ENCODE measurements at regions not wholly inside any gene's neighbourhood (a gene's known extent, or its start where the extent isn't known, plus 50 kb on each side); places are given as distances from the start of the nearest gene placed in this dataset.

DNA sequence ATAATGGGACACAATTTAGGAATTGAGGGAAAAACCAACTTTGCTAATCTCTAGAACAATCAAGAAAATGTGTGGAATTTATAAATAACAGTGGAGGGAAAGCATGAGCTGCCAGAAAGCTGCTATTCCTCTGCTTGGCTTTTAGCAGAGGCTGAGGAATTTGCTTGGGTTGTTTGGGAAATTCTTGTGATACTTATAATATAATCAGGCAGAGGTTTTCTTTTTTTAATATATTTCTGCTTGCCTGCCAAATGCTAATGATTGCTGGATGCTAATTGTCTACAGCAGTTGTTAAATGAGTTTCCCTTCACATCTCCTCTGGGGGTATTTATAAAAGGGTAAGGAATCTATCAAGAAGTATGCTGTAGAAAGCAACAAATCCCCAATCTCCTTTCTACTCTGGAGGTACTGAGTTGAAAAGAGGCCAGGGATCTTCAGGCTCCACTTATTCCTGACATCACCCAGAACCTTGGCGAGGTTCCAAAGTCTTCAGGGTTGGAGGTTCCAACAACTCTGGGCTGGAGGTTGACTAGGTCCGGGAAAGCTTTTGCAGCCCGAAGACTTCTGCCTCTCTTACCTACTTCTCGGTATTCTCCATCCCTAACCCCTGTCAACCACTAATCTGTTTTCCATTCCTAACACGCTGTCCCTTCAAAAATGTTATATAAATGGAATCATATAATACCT, 60.4 kb upstream of the TMED7 start:
- TF ChIP-seq CTCF (conservative IDR thresholded peaks at IDR 0.05; ENCODE audit: low read depth, low read length) (no peak), MAZ (IDR thresholded peaks at IDR 0.05; ENCODE audit: borderline replicate concordance, low read depth, low read length) (no peak), POLR2A (IDR thresholded peaks at IDR 0.05; ENCODE audit: low read depth, low read length) (no peak), RCOR1 (IDR thresholded peaks at IDR 0.05; ENCODE audit: insufficient replicate concordance, low read length) (no peak), CEBPB (IDR thresholded peaks at IDR 0.05; ENCODE audit: low read depth, low read length) (no peak), MAFK (IDR thresholded peaks at IDR 0.05; ENCODE audit: low read depth, low read length) (no peak)
- TF ChIP-seq, protein P1, sequence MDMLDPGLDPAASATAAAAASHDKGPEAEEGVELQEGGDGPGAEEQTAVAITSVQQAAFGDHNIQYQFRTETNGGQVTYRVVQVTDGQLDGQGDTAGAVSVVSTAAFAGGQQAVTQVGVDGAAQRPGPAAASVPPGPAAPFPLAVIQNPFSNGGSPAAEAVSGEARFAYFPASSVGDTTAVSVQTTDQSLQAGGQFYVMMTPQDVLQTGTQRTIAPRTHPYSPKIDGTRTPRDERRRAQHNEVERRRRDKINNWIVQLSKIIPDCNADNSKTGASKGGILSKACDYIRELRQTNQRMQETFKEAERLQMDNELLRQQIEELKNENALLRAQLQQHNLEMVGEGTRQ (IDR thresholded peaks at IDR 0.05; ENCODE audit: low read depth, low read length) = no peak
